Testis (tissue), 2 donors: ENCODE measurements at regions not wholly inside any gene's neighbourhood (a gene's known extent, or its start where the extent isn't known, plus 50 kb on each side); places are given as distances from the start of the nearest gene placed in this dataset.

Experiments
- DNase-seq: peaks from one replicate; pipeline ENCODE4 v3.0.0-alpha.2; 2019
- H3K27ac ChIP-seq, 2 donors: fragments of 200-600 bp; sonication (generic); one replicate each; pipeline ENCODE4 v1.5.1; 2019
- H3K27me3 ChIP-seq: fragments of 200-600 bp; sonication (generic); one replicate; pipeline ENCODE4 v1.5.1; 2019
- H3K36me3 ChIP-seq: fragments of 200-600 bp; sonication (generic); one replicate; pipeline ENCODE4 v1.5.1; 2017; ENCODE audit warnings: low read depth; ENCODE audit errors: missing control alignments
- H3K4me1 ChIP-seq: fragments of 200-600 bp; sonication (generic); one replicate; pipeline ENCODE4 v1.5.1; 2019
- H3K4me3 ChIP-seq, 2 donors: fragments of 200-600 bp; sonication (generic); one replicate each; pipeline ENCODE4 v1.5.1; 2017 to 2019
- H3K9me3 ChIP-seq: fragments of 200-600 bp; sonication (generic); one replicate; pipeline ENCODE4 v1.5.1; 2017
- CTCF ChIP-seq, 3 experiments: fragments of 450-650 bp in 2 of 3; fragments of 200-600 bp in 1 of 3; sonication (generic) in 1 of 3; IDR thresholded peaks; one replicate each; pipeline ENCODE4 v1.5.1; 2016 to 2019; ENCODE audit warnings: antibody characterized with exemption in 3 of 3, mild to moderate bottlenecking in 2 of 3, moderate library complexity in 1 of 3
- POLR2A ChIP-seq: fragments of 450-650 bp; IDR thresholded peaks from one replicate; pipeline ENCODE4 v1.6.1; 2017; ENCODE audit warnings: antibody characterized with exemption, mild to moderate bottlenecking, moderate library complexity
- WGBS, 2 donors: methylation state at CpG; one replicate each; pipeline ENCODE4 v1.1.5; 2018; 5-methylcytosine and 5-hydroxymethylcytosine counted together
- intact Hi-C: fragments of 100-400 bp; cut with DNase I; formaldehyde crosslinking; loops from one replicate; pipeline ENCODE4 v1.15.1; 2023; ENCODE audit warnings: low total_unique reads

GRCh38 chr12:127149226-127149964 is 1117.6 kb upstream of the TMEM132C start:
- H3K4me1 ChIP-seq, result peaks cover 8% of the 10 kb centered on the region
- H3K27me3 ChIP-seq, result no peaks in the 10 kb centered on the region
- TF ChIP-seq CTCF (IDR thresholded peaks at IDR 0.05), result no peak
- no peak for TF ChIP-seq POLR2A
- H3K36me3 ChIP-seq, result no peaks in the 10 kb centered on the region
- no peak overlapping the region for H3K4me3 ChIP-seq
- DNase-seq, result no peak
- H3K9me3 ChIP-seq, result no peaks in the 10 kb centered on the region
- whole genome bisulfite sequencing, 2 donors, result 73 to 80% methylated on average over 2 of the region's 2 CpGs
- intact Hi-C loops, result no loop called here
- no peak overlapping the region for H3K27ac ChIP-seq

GRCh38 chr12:127150028-127150427 is 1116.9 kb upstream of the TMEM132C start:
- no peaks in the 10 kb centered on the region for H3K27me3 ChIP-seq
- no peaks in the 10 kb centered on the region for H3K9me3 ChIP-seq
- TF ChIP-seq CTCF (IDR thresholded peaks at IDR 0.05), result no peak
- H3K36me3 ChIP-seq, result no peaks in the 10 kb centered on the region
- no peak overlapping the region for H3K4me3 ChIP-seq
- 74 to 75% methylated on average over 3 of the region's 3 CpGs for WGBS, 2 donors
- no peak for DNase-seq
- peaks cover 8% of the 10 kb centered on the region for H3K4me1 ChIP-seq
- H3K27ac ChIP-seq, result no peak overlapping the region
- intact Hi-C loops, result no loop called here

GRCh38 chr12:127150479-127150878 is 1116.5 kb upstream of the TMEM132C start:
- Histone ChIP-seq H3K9me3 (no peaks in the 10 kb centered on the region), H3K4me3 (no peak overlapping the region), H3K27me3 (no peaks in the 10 kb centered on the region), H3K36me3 (no peaks in the 10 kb centered on the region), H3K27ac (no peak overlapping the region), H3K4me1 (peaks cover 5% of the 10 kb centered on the region)
- no peak for TF ChIP-seq CTCF (IDR thresholded peaks at IDR 0.05)
- TF ChIP-seq POLR2A, result no peak
- DNase-seq, result no peak
- intact Hi-C loops, result no loop called here
- 86 to 89% methylated on average over 4 of the region's 4 CpGs for WGBS, 2 donors

GRCh38 chr12:127150956-127151355 is 1116.0 kb upstream of the TMEM132C start:
- no peaks in the 10 kb centered on the region for H3K27me3 ChIP-seq
- DNase-seq, result no peak

More at GRCh38 chr12:127150956-127151355, 1116.0 kb upstream of the TMEM132C start:
- TF ChIP-seq POLR2A (no peak), CTCF (IDR thresholded peaks at IDR 0.05) (no peak)
- no peak overlapping the region for H3K27ac ChIP-seq
- no peaks in the 10 kb centered on the region for H3K9me3 ChIP-seq
- no peaks in the 10 kb centered on the region for H3K36me3 ChIP-seq
- WGBS, 2 donors, result 94% methylated on average over 4 of the region's 4 CpGs
- no peak overlapping the region for H3K4me3 ChIP-seq
- intact Hi-C loops, result no loop called here
- H3K4me1 ChIP-seq, result peaks cover 4% of the 10 kb centered on the region
